ENCODE measurements at regions not wholly inside any gene's neighbourhood (a gene's known extent, or its start where the extent isn't known, plus 50 kb on each side); places are given as distances from the start of the nearest gene placed in this dataset.

DNA sequence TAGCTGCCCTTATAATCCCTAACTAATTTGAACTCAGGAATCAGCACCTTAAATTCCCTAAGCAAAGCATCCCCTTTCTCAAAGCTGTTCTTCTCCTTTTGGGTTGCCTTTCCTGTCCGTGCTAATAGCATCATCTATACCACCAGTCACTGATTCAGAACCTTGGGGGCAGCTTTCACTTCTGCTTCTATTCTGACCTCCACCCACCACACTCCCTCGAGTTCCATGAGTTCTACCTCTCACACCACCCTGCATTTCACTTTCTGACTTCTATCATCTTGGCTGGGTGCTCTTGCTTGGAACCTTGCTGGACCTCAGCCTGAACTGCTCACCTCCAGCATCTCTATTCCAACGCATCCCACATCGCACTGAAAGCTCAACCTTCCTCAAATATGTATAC is 55.4 kb upstream of the KCNMB2 start:
- Histone ChIP-seq H3K9me2 (replicated peaks; ENCODE audit: low read depth, low read length) (no peaks in the 10 kb centered on the region), H3K4me3 (ENCODE audit: low read length, poor library complexity, severe bottlenecking) (no peak overlapping the region), H2AFZ (ENCODE audit: low read length) (no peak overlapping the region), H3K9ac (ENCODE audit: low read depth, low read length, poor library complexity, severe bottlenecking) (no peak overlapping the region), H3K79me2 (ENCODE audit: insufficient read depth, low read length) (no peaks in the 10 kb centered on the region), H3K4me1 (ENCODE audit: insufficient read depth, low read length, poor library complexity, severe bottlenecking) (no peaks in the 10 kb centered on the region), H4K20me1 (ENCODE audit: insufficient read depth, low read length, poor library complexity, severe bottlenecking) (no peaks in the 10 kb centered on the region), H3F3A (ENCODE audit: low read depth) (no peaks in the 10 kb centered on the region), H3K9me3 (ENCODE audit: insufficient read depth, low read depth, low read length) (no peaks in the 10 kb centered on the region), H3K27me3 (ENCODE audit: insufficient read depth, low read length, poor library complexity, severe bottlenecking) (no peaks in the 10 kb centered on the region), H3K36me3 (ENCODE audit: insufficient read depth, low read length) (no peaks in the 10 kb centered on the region), H3K4me2 (ENCODE audit: low read depth, low read length, poor library complexity, severe bottlenecking) (no peak overlapping the region)
- TF ChIP-seq, protein P1, sequence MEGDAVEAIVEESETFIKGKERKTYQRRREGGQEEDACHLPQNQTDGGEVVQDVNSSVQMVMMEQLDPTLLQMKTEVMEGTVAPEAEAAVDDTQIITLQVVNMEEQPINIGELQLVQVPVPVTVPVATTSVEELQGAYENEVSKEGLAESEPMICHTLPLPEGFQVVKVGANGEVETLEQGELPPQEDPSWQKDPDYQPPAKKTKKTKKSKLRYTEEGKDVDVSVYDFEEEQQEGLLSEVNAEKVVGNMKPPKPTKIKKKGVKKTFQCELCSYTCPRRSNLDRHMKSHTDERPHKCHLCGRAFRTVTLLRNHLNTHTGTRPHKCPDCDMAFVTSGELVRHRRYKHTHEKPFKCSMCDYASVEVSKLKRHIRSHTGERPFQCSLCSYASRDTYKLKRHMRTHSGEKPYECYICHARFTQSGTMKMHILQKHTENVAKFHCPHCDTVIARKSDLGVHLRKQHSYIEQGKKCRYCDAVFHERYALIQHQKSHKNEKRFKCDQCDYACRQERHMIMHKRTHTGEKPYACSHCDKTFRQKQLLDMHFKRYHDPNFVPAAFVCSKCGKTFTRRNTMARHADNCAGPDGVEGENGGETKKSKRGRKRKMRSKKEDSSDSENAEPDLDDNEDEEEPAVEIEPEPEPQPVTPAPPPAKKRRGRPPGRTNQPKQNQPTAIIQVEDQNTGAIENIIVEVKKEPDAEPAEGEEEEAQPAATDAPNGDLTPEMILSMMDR (conservative IDR thresholded peaks at IDR 0.05; ENCODE audit: low read length): no peak
- TF ChIP-seq EZH2phosphoT487 (IDR thresholded peaks at IDR 0.05; ENCODE audit: borderline replicate concordance): no peak

DNA sequence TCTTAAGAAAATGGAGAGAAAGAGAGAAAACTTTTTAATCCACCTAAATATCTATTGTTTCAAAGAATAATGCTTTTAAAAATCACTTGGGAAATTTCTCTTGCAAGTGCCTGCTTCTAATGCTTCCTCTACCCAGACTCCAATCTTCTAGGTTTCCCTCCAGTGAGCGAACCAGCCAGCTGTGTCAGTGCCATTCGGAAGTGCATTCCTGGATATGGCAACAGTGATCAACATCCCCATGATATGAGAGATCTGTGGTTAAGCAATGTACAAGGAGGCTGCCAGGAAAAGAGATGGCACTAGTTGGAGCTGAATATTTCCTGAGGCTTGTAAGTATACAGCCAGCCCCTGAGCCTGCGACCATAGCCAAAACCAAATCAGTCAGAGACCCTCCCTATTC is 53.3 kb upstream of the KCNMB2 start:
- no peaks in the 10 kb centered on the region for H3K4me1 ChIP-seq (ENCODE audit: insufficient read depth, low read length, poor library complexity, severe bottlenecking)
- no peaks in the 10 kb centered on the region for H3K36me3 ChIP-seq (ENCODE audit: insufficient read depth, low read length)
- H3K4me2 ChIP-seq (ENCODE audit: low read depth, low read length, poor library complexity, severe bottlenecking): no peak overlapping the region
- no peaks in the 10 kb centered on the region for H3K9me2 ChIP-seq (replicated peaks; ENCODE audit: low read depth, low read length)
- no peaks in the 10 kb centered on the region for H3K27me3 ChIP-seq (ENCODE audit: insufficient read depth, low read length, poor library complexity, severe bottlenecking)
- H3K9me3 ChIP-seq (ENCODE audit: insufficient read depth, low read depth, low read length): no peaks in the 10 kb centered on the region
- H3K79me2 ChIP-seq (ENCODE audit: insufficient read depth, low read length): no peaks in the 10 kb centered on the region
- TF ChIP-seq EZH2phosphoT487 (IDR thresholded peaks at IDR 0.05; ENCODE audit: borderline replicate concordance): no peak
- TF ChIP-seq, protein P1 (conservative IDR thresholded peaks at IDR 0.05; ENCODE audit: low read length): no peak
- no peak overlapping the region for H3K9ac ChIP-seq (ENCODE audit: low read depth, low read length, poor library complexity, severe bottlenecking)
- H2AFZ ChIP-seq (ENCODE audit: low read length): no peak overlapping the region
- H4K20me1 ChIP-seq (ENCODE audit: insufficient read depth, low read length, poor library complexity, severe bottlenecking): no peaks in the 10 kb centered on the region
- H3F3A ChIP-seq (ENCODE audit: low read depth): no peaks in the 10 kb centered on the region
- no peak overlapping the region for H3K4me3 ChIP-seq (ENCODE audit: low read length, poor library complexity, severe bottlenecking)

DNA sequence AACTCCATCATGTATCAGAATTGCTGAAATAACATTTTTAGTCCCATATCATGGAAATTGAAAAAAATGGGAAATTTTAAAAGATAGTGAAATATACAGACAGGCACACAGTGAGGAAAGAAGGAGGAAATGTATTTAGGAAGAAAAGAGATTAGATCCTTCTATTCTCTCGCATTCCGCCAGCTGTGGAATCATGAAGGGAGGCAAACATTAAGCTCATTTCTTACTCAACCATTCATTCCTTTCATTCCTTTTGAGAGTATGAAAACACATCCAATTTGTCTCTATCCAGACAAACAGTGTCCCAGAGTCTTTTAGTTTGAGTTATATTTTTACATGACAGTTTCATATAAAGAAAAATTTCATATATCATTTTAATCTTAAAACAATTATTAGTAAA is 52.5 kb upstream of the KCNMB2 start:
- no peak for TF ChIP-seq EZH2phosphoT487 (IDR thresholded peaks at IDR 0.05; ENCODE audit: borderline replicate concordance)
- TF ChIP-seq, protein P1 (conservative IDR thresholded peaks at IDR 0.05; ENCODE audit: low read length): no peak
- no peaks in the 10 kb centered on the region for H3K9me3 ChIP-seq (ENCODE audit: insufficient read depth, low read depth, low read length)
- no peaks in the 10 kb centered on the region for H3K9me2 ChIP-seq (replicated peaks; ENCODE audit: low read depth, low read length)
- no peaks in the 10 kb centered on the region for H3K36me3 ChIP-seq (ENCODE audit: insufficient read depth, low read length)
- no peaks in the 10 kb centered on the region for H3F3A ChIP-seq (ENCODE audit: low read depth)
- H3K79me2 ChIP-seq (ENCODE audit: insufficient read depth, low read length): no peaks in the 10 kb centered on the region
- no peaks in the 10 kb centered on the region for H3K27me3 ChIP-seq (ENCODE audit: insufficient read depth, low read length, poor library complexity, severe bottlenecking)
- no peaks in the 10 kb centered on the region for H3K4me1 ChIP-seq (ENCODE audit: insufficient read depth, low read length, poor library complexity, severe bottlenecking)
- H3K9ac ChIP-seq (ENCODE audit: low read depth, low read length, poor library complexity, severe bottlenecking): no peak overlapping the region
- no peaks in the 10 kb centered on the region for H4K20me1 ChIP-seq (ENCODE audit: insufficient read depth, low read length, poor library complexity, severe bottlenecking)
- no peak overlapping the region for H2AFZ ChIP-seq (ENCODE audit: low read length)
- H3K4me2 ChIP-seq (ENCODE audit: low read depth, low read length, poor library complexity, severe bottlenecking): no peak overlapping the region
- H3K4me3 ChIP-seq (ENCODE audit: low read length, poor library complexity, severe bottlenecking): no peak overlapping the region

All from Loucy (cell line).